AG09319 (cell line): ENCODE measurements at regions not wholly inside any gene's neighbourhood (a gene's known extent, or its start where the extent isn't known, plus 50 kb on each side); places are given as distances from the start of the nearest gene placed in this dataset.

ENCODE experiments used
- DNase-seq: peaks from one replicate; pipeline ENCODE4 v3.0.0-alpha.2; 2010; ENCODE audit warnings: low read depth; ENCODE audit errors: extremely low read depth
- TF ChIP-seq, protein P1 (sequence below): IDR thresholded peaks from 2 replicates; pipeline ENCODE4 v1.5.1; 2011; ENCODE audit warnings: low read depth, mild to moderate bottlenecking, inconsistent platforms, low read length, moderate library complexity

DNA sequence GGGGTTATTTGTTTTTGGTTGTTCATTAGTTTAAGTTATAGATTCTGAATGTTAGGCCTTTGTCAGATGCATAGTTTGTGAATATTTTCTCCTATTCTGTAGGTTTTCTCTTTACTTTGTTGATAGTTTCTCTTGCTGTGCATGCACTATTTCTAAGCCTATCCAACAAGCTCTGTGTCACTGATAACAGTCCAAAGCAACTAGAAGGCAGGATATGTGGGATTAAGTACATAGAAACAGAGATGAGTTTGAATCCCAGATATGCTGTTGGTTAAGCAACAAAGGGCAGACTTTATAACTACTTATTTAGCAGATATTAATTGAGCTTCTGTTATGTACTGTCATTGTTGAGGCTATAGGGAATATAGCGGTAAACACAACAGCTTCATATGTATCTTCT lies 390.4 kb downstream of the INSC start:
- TF ChIP-seq, protein P1, sequence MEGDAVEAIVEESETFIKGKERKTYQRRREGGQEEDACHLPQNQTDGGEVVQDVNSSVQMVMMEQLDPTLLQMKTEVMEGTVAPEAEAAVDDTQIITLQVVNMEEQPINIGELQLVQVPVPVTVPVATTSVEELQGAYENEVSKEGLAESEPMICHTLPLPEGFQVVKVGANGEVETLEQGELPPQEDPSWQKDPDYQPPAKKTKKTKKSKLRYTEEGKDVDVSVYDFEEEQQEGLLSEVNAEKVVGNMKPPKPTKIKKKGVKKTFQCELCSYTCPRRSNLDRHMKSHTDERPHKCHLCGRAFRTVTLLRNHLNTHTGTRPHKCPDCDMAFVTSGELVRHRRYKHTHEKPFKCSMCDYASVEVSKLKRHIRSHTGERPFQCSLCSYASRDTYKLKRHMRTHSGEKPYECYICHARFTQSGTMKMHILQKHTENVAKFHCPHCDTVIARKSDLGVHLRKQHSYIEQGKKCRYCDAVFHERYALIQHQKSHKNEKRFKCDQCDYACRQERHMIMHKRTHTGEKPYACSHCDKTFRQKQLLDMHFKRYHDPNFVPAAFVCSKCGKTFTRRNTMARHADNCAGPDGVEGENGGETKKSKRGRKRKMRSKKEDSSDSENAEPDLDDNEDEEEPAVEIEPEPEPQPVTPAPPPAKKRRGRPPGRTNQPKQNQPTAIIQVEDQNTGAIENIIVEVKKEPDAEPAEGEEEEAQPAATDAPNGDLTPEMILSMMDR: no peak

DNA sequence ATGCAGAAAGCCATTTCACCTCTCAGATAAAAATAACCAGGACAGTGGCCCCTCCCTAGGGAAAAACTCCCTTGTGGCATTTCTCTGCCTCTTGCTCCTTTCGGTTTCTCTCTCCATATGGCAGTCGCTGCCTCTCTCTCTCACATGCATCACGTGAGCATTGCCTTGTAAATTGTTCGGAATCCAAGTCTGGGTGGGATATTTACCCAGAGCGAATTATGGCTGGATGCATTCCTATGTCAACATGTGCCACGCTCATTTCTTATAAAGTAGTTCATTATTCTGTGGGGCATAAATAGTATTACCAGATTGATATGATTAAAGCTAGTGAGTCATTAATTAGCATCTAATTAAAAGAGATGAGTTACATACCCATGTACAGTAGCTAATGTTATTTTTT lies 392.9 kb downstream of the INSC start:
- no peak for DNase-seq
- TF ChIP-seq, protein P1: no peak

More for the DNA sequence above, 390.4 kb downstream of the INSC start:
- DNase-seq: no peak

- TF ChIP-seq, protein P1: no peak
- no peak for DNase-seq
Measured at GRCh38 chr11:15509082-15509481, 394.4 kb downstream of the INSC start.

DNA sequence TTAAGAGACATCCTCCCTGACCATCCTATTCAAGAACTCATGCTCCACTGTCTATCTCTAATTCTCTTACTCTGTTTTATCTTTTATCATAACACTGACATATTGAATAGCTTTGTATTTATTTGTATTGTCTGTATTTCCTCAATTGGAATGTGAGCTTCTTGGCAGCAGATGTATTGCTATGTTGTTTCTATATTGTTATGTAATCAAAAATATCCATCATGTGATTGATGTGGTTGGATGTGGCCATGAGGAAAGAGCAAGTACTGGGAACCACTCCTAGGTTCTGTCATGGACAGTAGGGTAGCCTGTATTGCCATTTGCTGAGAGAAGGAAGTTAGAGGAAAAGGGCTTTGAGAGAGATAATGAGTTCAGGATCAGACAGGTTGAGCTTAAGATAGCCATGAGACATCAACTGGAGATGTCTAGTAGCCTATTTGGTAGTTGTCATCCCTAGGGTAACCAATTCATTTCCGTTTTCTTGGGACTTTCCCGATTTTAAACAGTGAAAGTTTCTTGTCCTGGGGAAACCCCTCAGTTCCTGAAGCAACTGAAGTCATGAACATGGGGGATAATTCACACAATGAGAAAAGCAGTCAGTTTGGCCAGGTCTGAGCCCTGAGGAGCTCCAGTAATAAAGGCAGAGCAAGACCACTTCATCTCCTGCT lies 404.5 kb downstream of the INSC start:
- TF ChIP-seq, protein P1: no peak
- no peak for DNase-seq

DNA sequence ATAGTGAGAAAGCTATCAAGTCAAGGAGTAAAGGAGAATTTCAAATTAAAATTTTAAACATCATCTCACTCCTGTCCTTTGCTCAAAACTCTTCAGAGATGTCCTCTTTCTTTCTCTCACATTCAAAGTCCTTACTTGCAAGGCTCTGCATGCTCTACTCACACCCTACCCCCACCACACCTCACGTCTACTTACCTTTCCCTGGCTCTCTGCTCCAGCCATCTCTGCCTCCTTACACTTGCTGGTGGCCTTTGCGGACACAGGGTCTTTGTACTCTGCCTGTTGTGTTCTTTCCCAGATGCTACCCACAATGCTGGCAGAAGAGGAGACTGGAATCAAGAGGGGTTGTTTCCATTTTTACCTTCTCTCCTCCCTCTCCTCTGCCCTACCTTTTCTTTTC lies 405.2 kb downstream of the INSC start:
- TF ChIP-seq, protein P1: no peak
- no peak for DNase-seq

DNA sequence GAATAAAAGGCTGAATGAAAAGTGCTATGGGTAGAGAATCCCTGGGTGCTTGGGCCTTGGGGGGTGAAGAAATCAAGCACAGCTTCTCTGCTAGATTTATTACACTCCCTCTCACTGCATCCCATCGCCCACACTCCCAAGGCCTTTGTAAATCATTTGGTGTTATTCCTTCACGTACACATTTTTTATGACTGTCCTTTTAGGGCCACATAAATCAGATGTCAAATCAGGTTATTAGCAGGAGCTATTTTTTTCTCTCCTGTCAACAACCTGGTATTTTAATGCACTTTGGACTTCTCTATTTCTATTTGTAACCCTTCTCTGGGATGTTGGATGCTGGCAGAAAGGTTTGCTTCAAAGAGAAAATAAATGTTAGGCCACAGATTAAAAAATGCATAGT lies 408.8 kb downstream of the INSC start:
- DNase-seq: no peak
- TF ChIP-seq, protein P1: no peak

DNA sequence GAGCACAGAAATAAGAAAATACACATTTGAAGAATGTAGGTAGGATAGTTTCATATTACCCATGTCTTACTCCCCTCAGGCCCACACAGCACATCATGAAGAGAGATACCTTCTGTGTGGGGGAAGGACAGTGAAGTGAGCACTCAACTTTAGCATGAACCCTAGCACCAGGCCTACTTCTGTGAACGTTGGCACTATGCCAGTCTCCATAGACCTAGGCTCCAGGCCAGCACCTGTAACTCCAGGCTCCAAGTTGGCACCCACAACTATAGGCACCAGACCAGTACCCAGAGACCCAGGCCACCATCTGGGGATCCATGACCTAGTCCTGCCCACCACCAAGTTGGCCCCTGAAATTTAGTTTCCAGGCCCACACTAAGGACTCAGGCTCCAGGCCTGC lies 410.9 kb downstream of the INSC start:
- no peak for DNase-seq
- TF ChIP-seq, protein P1: no peak
